MM.1S (cell line): ENCODE measurements at regions not wholly inside any gene's neighbourhood (a gene's known extent, or its start where the extent isn't known, plus 50 kb on each side); places are given as distances from the start of the nearest gene placed in this dataset.
"Not testable (repeated sequence)": the region's sequence is repeated elsewhere in the genome, so short reads cannot be mapped to it uniquely, and the experiment has no call there.

Source experiments
- EZH2 ChIP-seq: fragments of 300-600 bp; sonication (generic); optimal IDR thresholded peaks from 2 replicates; pipeline ENCODE3; 2017; ENCODE audit warnings: low read depth, mild to moderate bottlenecking, antibody characterized with exemption, low read length, mixed read lengths
- TF ChIP-seq, protein P1 (sequence below): fragments of 300-600 bp; sonication (generic); IDR thresholded peaks from 2 replicates; pipeline ENCODE4 v1.5.1; 2016; ENCODE audit warnings: antibody characterized with exemption, low read length, mixed read lengths

DNA sequence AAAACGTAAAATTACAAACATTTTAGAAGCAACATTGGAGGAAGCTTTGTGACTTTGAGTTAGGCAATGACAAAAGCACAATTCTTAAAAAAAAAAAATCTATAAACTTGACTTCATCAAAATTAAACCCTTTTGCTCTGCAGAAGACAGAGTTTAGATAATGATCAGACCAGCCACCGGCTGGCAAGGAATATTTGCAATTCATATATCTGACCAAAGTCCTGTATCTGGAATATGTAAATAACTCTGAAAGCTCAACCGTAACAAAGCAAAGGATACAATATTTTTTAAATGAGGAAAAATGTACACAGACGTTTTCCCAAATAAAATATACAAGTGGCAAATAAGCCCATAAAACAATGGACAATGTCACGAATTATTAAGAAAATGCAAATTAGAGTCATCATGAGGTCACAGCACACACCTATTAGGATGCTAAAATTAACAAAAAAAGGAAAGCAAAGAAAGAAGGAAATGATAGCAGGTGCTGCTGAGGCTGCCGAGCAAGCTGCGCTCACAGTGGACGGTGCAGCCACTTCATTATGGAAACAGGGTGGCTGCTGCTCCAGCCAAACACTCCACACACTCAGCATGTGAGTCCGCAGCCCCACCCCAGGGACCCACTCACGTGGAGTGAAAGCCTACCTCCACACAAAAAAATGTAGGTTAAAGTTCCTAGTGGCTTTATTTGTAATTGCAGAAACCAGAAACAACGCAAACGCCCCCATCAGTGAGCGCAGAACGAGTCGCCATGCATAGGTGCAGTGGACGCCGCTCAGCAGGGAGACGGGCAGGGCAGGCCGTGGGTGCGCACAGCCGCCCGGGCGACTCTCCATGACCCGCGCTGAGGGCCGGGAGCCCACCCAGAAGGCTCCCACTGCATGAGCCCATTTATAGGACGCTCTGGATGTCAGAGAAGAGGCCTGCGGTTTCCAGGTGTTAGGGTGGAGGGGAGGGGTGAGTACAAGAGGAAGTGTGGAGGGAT is 375.4 kb downstream of the ADGRD1 start:
- TF ChIP-seq, protein P1, sequence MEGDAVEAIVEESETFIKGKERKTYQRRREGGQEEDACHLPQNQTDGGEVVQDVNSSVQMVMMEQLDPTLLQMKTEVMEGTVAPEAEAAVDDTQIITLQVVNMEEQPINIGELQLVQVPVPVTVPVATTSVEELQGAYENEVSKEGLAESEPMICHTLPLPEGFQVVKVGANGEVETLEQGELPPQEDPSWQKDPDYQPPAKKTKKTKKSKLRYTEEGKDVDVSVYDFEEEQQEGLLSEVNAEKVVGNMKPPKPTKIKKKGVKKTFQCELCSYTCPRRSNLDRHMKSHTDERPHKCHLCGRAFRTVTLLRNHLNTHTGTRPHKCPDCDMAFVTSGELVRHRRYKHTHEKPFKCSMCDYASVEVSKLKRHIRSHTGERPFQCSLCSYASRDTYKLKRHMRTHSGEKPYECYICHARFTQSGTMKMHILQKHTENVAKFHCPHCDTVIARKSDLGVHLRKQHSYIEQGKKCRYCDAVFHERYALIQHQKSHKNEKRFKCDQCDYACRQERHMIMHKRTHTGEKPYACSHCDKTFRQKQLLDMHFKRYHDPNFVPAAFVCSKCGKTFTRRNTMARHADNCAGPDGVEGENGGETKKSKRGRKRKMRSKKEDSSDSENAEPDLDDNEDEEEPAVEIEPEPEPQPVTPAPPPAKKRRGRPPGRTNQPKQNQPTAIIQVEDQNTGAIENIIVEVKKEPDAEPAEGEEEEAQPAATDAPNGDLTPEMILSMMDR = not testable (repeated sequence)
- not testable (repeated sequence) for TF ChIP-seq EZH2
